Endothelial cell of umbilical vein (primary cell): ENCODE measurements at regions not wholly inside any gene's neighbourhood (a gene's known extent, or its start where the extent isn't known, plus 50 kb on each side); places are given as distances from the start of the nearest gene placed in this dataset.

ENCODE experiments used
- BruUV-seq: library from RNA; stranded (reverse); fragments of 400-500 nt; replicated peaks from 2 replicates; lab custom pipeline; 2021; lab: Mats Ljungman, UMichigan
- CTCF ChIA-PET: fragments of 300-600, 350-600 bp; sonication (Branson Sonifier 250); formaldehyde crosslinking; loops from one replicate; lab custom pipeline; 2021; ENCODE audit warnings: antibody characterized with exemption, inconsistent platforms; lab: Charles Lee
- POLR2A ChIA-PET: fragments of 300-600, 350-600 bp; sonication (Branson Sonifier 250); formaldehyde crosslinking; loops from one replicate; lab custom pipeline; 2021; ENCODE audit warnings: antibody characterized with exemption, inconsistent platforms; lab: Charles Lee
- DNase-seq: peaks from one replicate; pipeline ENCODE4 v3.0.0-alpha.2; 2011; ENCODE audit warnings: low read depth, low spot score
- FAIRE-seq: peaks from 2 replicates; lab custom pipeline; 2011; peaks lifted over from hg19 to GRCh38; lab: Jason Lieb, UNC
- H2AFZ ChIP-seq: 2 replicates; pipeline ENCODE4 v1.6.0; 2012; ENCODE audit warnings: low read depth, low read length, control low read depth, inconsistent platforms
- H3K27ac ChIP-seq: 2 replicates; pipeline ENCODE4 v1.5.1; 2011; ENCODE audit warnings: low read depth, mild to moderate bottlenecking, control low read depth, low read length, moderate library complexity; ENCODE audit not compliant: insufficient read depth
- H3K27me3 ChIP-seq, 2 experiments: 2 replicates each; pipeline versions ENCODE4 v1.6.0 to v1.6.1; 2011; ENCODE audit warnings: low read length in 2 of 2, mixed read lengths in 1 of 2; ENCODE audit not compliant: control insufficient read depth in 2 of 2, insufficient read depth in 2 of 2
- H3K36me3 ChIP-seq, 2 experiments: 2 replicates in 1 of 2; 3 replicates in 1 of 2; pipeline ENCODE4 v1.5.1; 2011; ENCODE audit warnings: low read length in 2 of 2, mild to moderate bottlenecking in 1 of 2, moderate library complexity in 1 of 2; ENCODE audit not compliant: control insufficient read depth in 2 of 2, insufficient read depth in 2 of 2; ENCODE audit errors: extremely low read depth in 1 of 2
- H3K4me1 ChIP-seq: 3 replicates; pipeline ENCODE4 v1.5.1; 2011; ENCODE audit warnings: mild to moderate bottlenecking, low read length; ENCODE audit not compliant: control insufficient read depth, insufficient read depth; ENCODE audit errors: extremely low read depth
- H3K4me2 ChIP-seq: 2 replicates; pipeline ENCODE4 v1.6.1; 2011; ENCODE audit warnings: low read length, control low read depth, mixed read lengths; ENCODE audit not compliant: insufficient read depth
- H3K4me3 ChIP-seq, 3 experiments: fragments of 200-600 bp in 1 of 3; sonication (generic), shearing (Covaris generic) in 1 of 3; replicated peaks in 1 of 3; 2 replicates each; pipeline ENCODE4 v1.5.1; 2011 to 2016; ENCODE audit warnings: control low read depth in 3 of 3, low read length in 3 of 3, mild to moderate bottlenecking in 2 of 3, inconsistent platforms in 1 of 3, low read depth in 1 of 3, moderate library complexity in 1 of 3; ENCODE audit not compliant: insufficient read depth in 1 of 3
- H3K79me2 ChIP-seq: 2 replicates; pipeline ENCODE4 v1.6.0; 2012; ENCODE audit warnings: low read length, inconsistent platforms; ENCODE audit not compliant: control insufficient read depth, insufficient read depth
- H3K9ac ChIP-seq: replicated peaks from 2 replicates; pipeline ENCODE3; 2011; ENCODE audit warnings: low read length, control low read depth; ENCODE audit not compliant: insufficient read depth; ENCODE audit errors: extremely low read depth
- H3K9me1 ChIP-seq: replicated peaks from 3 replicates; pipeline ENCODE4 v1.6.0; 2011; ENCODE audit warnings: mild to moderate bottlenecking, low read length; ENCODE audit not compliant: control insufficient read depth, insufficient read depth; ENCODE audit errors: extremely low read depth
- H3K9me3 ChIP-seq: replicated peaks from 2 replicates; pipeline ENCODE4 v1.5.1; 2012; ENCODE audit warnings: low read length, inconsistent platforms; ENCODE audit not compliant: control insufficient read depth, insufficient read depth
- H4K20me1 ChIP-seq: replicated peaks from 2 replicates; pipeline ENCODE3; 2011; ENCODE audit warnings: mild to moderate bottlenecking, low read length; ENCODE audit not compliant: control insufficient read depth, insufficient read depth; ENCODE audit errors: extremely low read depth
- CTCF ChIP-seq, 2 donors: IDR thresholded peaks; 1 replicate in 1 of 2; 2 replicates in 1 of 2; pipeline ENCODE4 v1.5.1; 2011; ENCODE audit warnings: low read length in 2 of 2, mild to moderate bottlenecking in 2 of 2, moderate library complexity in 2 of 2, control low read depth in 1 of 2, inconsistent platforms in 1 of 2, low read depth in 1 of 2; ENCODE audit not compliant: insufficient read depth in 1 of 2; ENCODE audit errors: extremely low read depth in 1 of 2
- EZH2 ChIP-seq: IDR thresholded peaks from 2 replicates; pipeline ENCODE4 v1.6.1; 2012; ENCODE audit warnings: borderline replicate concordance, low read depth, mild to moderate bottlenecking, moderate library complexity, low read length, inconsistent platforms; ENCODE audit not compliant: severe bottlenecking
- FOS ChIP-seq: IDR thresholded peaks from 2 replicates; pipeline ENCODE4 v1.6.1; 2011; ENCODE audit warnings: mild to moderate bottlenecking, low read length, moderate library complexity, borderline replicate concordance; ENCODE audit not compliant: insufficient read depth
- GATA2 ChIP-seq: IDR thresholded peaks from 2 replicates; pipeline ENCODE4 v1.7.0; 2011; ENCODE audit warnings: low read depth, mild to moderate bottlenecking, moderate library complexity, mixed read lengths, low read length; ENCODE audit not compliant: insufficient read length, insufficient read depth
- JUN ChIP-seq: IDR thresholded peaks from 2 replicates; pipeline ENCODE4 v1.6.1; 2011; ENCODE audit warnings: borderline replicate concordance, low read depth; ENCODE audit not compliant: insufficient read length, insufficient read depth
- MAX ChIP-seq: IDR thresholded peaks from 2 replicates; pipeline ENCODE4 v1.6.1; 2011; ENCODE audit not compliant: insufficient read depth, insufficient read length
- MYC ChIP-seq: IDR thresholded peaks from one replicate; pipeline ENCODE4 v1.6.1; 2011; ENCODE audit warnings: mild to moderate bottlenecking, low read depth, low read length
- POLR2A ChIP-seq: IDR thresholded peaks from 2 replicates; pipeline ENCODE4 v1.6.1; 2012; ENCODE audit warnings: low read depth, mild to moderate bottlenecking, control low read depth, low read length
- POLR2AphosphoS5 ChIP-seq: IDR thresholded peaks from 2 replicates; pipeline ENCODE4 v1.6.1; 2012; ENCODE audit warnings: low read depth, mild to moderate bottlenecking, control low read depth, low read length, moderate library complexity; ENCODE audit not compliant: insufficient read depth
- dilution Hi-C: fragments of 300-500 bp; cut with MboI; formaldehyde crosslinking; loops from one replicate; pipeline ENCODE4 v1.15.0; 2019; ENCODE audit warnings: low sequenced_read_pairs; ENCODE audit not compliant: extremely low pct_ligation_motif_present
- intact Hi-C: fragments of 100-400 bp; cut with micrococcal nuclease; formaldehyde crosslinking; loops from one replicate; pipeline ENCODE4 v1.10.0; 2022

- Histone ChIP-seq H3K4me2 (no peak overlapping the region), H2AFZ (no peak overlapping the region), H3K27ac (no peak overlapping the region), H3K9me3 (no peaks in the 10 kb centered on the region), H3K27me3 (no peaks in the 10 kb centered on the region), H3K4me3 (no peak overlapping the region), H3K36me3 (no peaks in the 10 kb centered on the region), H3K79me2 (no peaks in the 10 kb centered on the region), H3K9me1 (no peaks in the 10 kb centered on the region), H4K20me1 (no peaks in the 10 kb centered on the region), H3K4me1 (no peaks in the 10 kb centered on the region), H3K9ac (no peak overlapping the region)
- DNase-seq, result no peak
- TF ChIP-seq POLR2AphosphoS5 (no peak), MYC (no peak), CTCF (IDR thresholded peaks at IDR 0.05; ENCODE audit: extremely low read depth in 1 of 2, insufficient read depth in 1 of 2, low read depth in 1 of 2, low read length in 2 of 2) (no peak), GATA2 (no peak), FOS (no peak), POLR2A (no peak), JUN (no peak), EZH2 (no peak), MAX (no peak)
- ChIA-PET POLR2A (no interaction called here), CTCF (no interaction called here)
- no peak for FAIRE-seq
- dilution Hi-C loops, result no loop called here
- no TSS peak for BruUV-seq
- intact Hi-C loops, result no loop called here
Measured at GRCh38 chr2:34176693-34177092, 577.6 kb upstream of the FAM98A start.
